Mesenchymal stem cell (in vitro differentiated cells and primary cell): ENCODE measurements at regions not wholly inside any gene's neighbourhood (a gene's known extent, or its start where the extent isn't known, plus 50 kb on each side); places are given as distances from the start of the nearest gene placed in this dataset.

Experiments used
- DNase-seq: peaks from one replicate; pipeline ENCODE4 v3.0.0-alpha.2; 2013
- H2AFZ ChIP-seq: one replicate; pipeline ENCODE4 v1.6.1; 2013; ENCODE audit warnings: low read depth, mild to moderate bottlenecking, control low read depth, inconsistent platforms, low read length, moderate library complexity
- H2AK5ac ChIP-seq: 2 replicates; pipeline ENCODE4 v1.6.1; 2013; ENCODE audit warnings: low read length, moderate library complexity, mild to moderate bottlenecking, inconsistent platforms; ENCODE audit not compliant: severe bottlenecking
- H2BK120ac ChIP-seq: one replicate; pipeline ENCODE4 v1.6.1; 2013; ENCODE audit warnings: low read depth, mild to moderate bottlenecking, inconsistent platforms, low read length, moderate library complexity
- H2BK12ac ChIP-seq, 2 experiments: one replicate each; pipeline ENCODE4 v1.6.1; 2013; ENCODE audit warnings: inconsistent platforms in 2 of 2, low read length in 2 of 2, mild to moderate bottlenecking in 2 of 2, moderate library complexity in 2 of 2, control low read depth in 1 of 2
- H2BK15ac ChIP-seq: one replicate; pipeline ENCODE4 v1.6.1; 2013; ENCODE audit warnings: mild to moderate bottlenecking, low read depth, inconsistent platforms; ENCODE audit not compliant: poor library complexity, severe bottlenecking
- H2BK5ac ChIP-seq: 2 replicates; pipeline ENCODE4 v1.6.1; 2013; ENCODE audit warnings: low read depth, mild to moderate bottlenecking, low read length, control low read depth, inconsistent platforms; ENCODE audit not compliant: poor library complexity, severe bottlenecking
- H3K14ac ChIP-seq, 2 experiments: one replicate each; pipeline ENCODE4 v1.6.1; 2013; ENCODE audit warnings: inconsistent platforms in 2 of 2, low read length in 2 of 2, control low read depth in 1 of 2, mild to moderate bottlenecking in 1 of 2, moderate library complexity in 1 of 2
- H3K18ac ChIP-seq, 2 experiments: one replicate each; pipeline ENCODE4 v1.6.1; 2013; ENCODE audit warnings: inconsistent platforms in 2 of 2, low read length in 2 of 2, control low read depth in 1 of 2, low read depth in 1 of 2, mild to moderate bottlenecking in 1 of 2
- H3K23ac ChIP-seq, 2 experiments: one replicate each; pipeline ENCODE4 v1.6.1; 2013; ENCODE audit warnings: inconsistent platforms in 2 of 2, low read length in 2 of 2, mild to moderate bottlenecking in 2 of 2, moderate library complexity in 2 of 2, control low read depth in 1 of 2
- H3K27ac ChIP-seq: 2 replicates; pipeline ENCODE4 v1.5.1; 2013; ENCODE audit warnings: mild to moderate bottlenecking, moderate library complexity, low read length, control low read depth, inconsistent platforms; ENCODE audit not compliant: poor library complexity, severe bottlenecking
- H3K27me3 ChIP-seq, 2 experiments: 2 replicates each; pipeline versions ENCODE4 v1.6.1 to v1.7.0; 2013; ENCODE audit warnings: low read length in 2 of 2, mild to moderate bottlenecking in 2 of 2, moderate library complexity in 2 of 2, control low read depth in 1 of 2, inconsistent platforms in 1 of 2; ENCODE audit not compliant: control insufficient read depth in 1 of 2, insufficient read depth in 1 of 2
- H3K36me3 ChIP-seq, 2 experiments: 2 replicates each; pipeline versions ENCODE4 v1.6.1 to v1.7.0; 2013; ENCODE audit warnings: low read length in 2 of 2, control low read depth in 1 of 2, inconsistent platforms in 1 of 2, low read depth in 1 of 2, mild to moderate bottlenecking in 1 of 2; ENCODE audit not compliant: insufficient read depth in 2 of 2, control insufficient read depth in 1 of 2
- H3K4ac ChIP-seq, 2 experiments: one replicate each; pipeline ENCODE4 v1.6.1; 2013; ENCODE audit warnings: inconsistent platforms in 2 of 2, low read length in 2 of 2, mild to moderate bottlenecking in 2 of 2, moderate library complexity in 2 of 2, control low read depth in 1 of 2, low read depth in 1 of 2
- H3K4me1 ChIP-seq: 2 replicates; pipeline ENCODE4 v1.6.1; 2013; ENCODE audit warnings: low read depth, low read length, control low read depth; ENCODE audit not compliant: control insufficient read depth, insufficient read depth
- H3K4me2 ChIP-seq: 2 replicates; pipeline ENCODE4 v1.6.1; 2013; ENCODE audit warnings: low read length, mild to moderate bottlenecking, inconsistent platforms; ENCODE audit not compliant: poor library complexity, severe bottlenecking
- H3K4me3 ChIP-seq, 2 experiments: 2 replicates each; pipeline versions ENCODE4 v1.5.1 to v1.7.0; 2013; ENCODE audit warnings: low read length in 2 of 2, mild to moderate bottlenecking in 2 of 2, control low read depth in 1 of 2, low read depth in 1 of 2; ENCODE audit not compliant: insufficient read depth in 1 of 2
- H3K79me1 ChIP-seq: replicated peaks from 2 replicates; pipeline ENCODE4 v1.6.1; 2013; ENCODE audit warnings: mild to moderate bottlenecking, control low read depth, low read length, inconsistent platforms; ENCODE audit not compliant: poor library complexity, severe bottlenecking
- H3K9ac ChIP-seq: 2 replicates; pipeline ENCODE4 v1.7.0; 2013; ENCODE audit warnings: mild to moderate bottlenecking, low read length, moderate library complexity
- H3K9me3 ChIP-seq: 2 replicates; pipeline ENCODE4 v1.7.0; 2013; ENCODE audit warnings: mild to moderate bottlenecking, low read length; ENCODE audit not compliant: control insufficient read depth
- H4K8ac ChIP-seq: one replicate; pipeline ENCODE4 v1.6.1; 2013; ENCODE audit warnings: inconsistent platforms, mild to moderate bottlenecking, low read length, moderate library complexity
- H4K91ac ChIP-seq: one replicate; pipeline ENCODE4 v1.6.1; 2013; ENCODE audit warnings: mild to moderate bottlenecking, low read length, inconsistent platforms
- WGBS: methylation state at CpG from one replicate; pipeline ENCODE4 v1.1.7; 2013; ENCODE audit warnings: mixed read lengths; 5-methylcytosine and 5-hydroxymethylcytosine counted together

GRCh38 chr12:83199069-83199468, 512.4 kb downstream of the TMTC2 start:
- no peaks in the 10 kb centered on the region for H3K9me3 ChIP-seq
- no peak overlapping the region for H4K91ac ChIP-seq
- no peak for DNase-seq
- no peak overlapping the region for H3K18ac ChIP-seq
- no peak overlapping the region for H3K9ac ChIP-seq
- H3K4ac ChIP-seq: no peak overlapping the region
- H2BK120ac ChIP-seq: no peak overlapping the region
- no peaks in the 10 kb centered on the region for H3K4me1 ChIP-seq
- no peak overlapping the region for H2BK12ac ChIP-seq
- no peak overlapping the region for H2AFZ ChIP-seq
- H4K8ac ChIP-seq: no peak overlapping the region
- H3K4me3 ChIP-seq: no peak overlapping the region
- H3K4me2 ChIP-seq: no peak overlapping the region
- H3K36me3 ChIP-seq: no peaks in the 10 kb centered on the region
- H2AK5ac ChIP-seq: no peak overlapping the region
- no peak overlapping the region for H3K14ac ChIP-seq
- no peak overlapping the region for H2BK5ac ChIP-seq
- no peaks in the 10 kb centered on the region for H3K27me3 ChIP-seq
- H3K23ac ChIP-seq: no peak overlapping the region
- no peak overlapping the region for H3K27ac ChIP-seq
- H2BK15ac ChIP-seq: no peak overlapping the region
- no peaks in the 10 kb centered on the region for H3K79me1 ChIP-seq

GRCh38 chr12:83198291-83199015, 511.7 kb downstream of the TMTC2 start:
- 17% methylated on average over 2 of the region's 3 CpGs for WGBS
- H3K4me2 ChIP-seq: no peak overlapping the region
- no peak overlapping the region for H2AK5ac ChIP-seq
- no peak overlapping the region for H3K4me3 ChIP-seq
- H3K18ac ChIP-seq: no peak overlapping the region
- no peak overlapping the region for H3K23ac ChIP-seq
- H2BK12ac ChIP-seq: no peak overlapping the region
- H3K79me1 ChIP-seq: no peaks in the 10 kb centered on the region
- H3K4me1 ChIP-seq: no peaks in the 10 kb centered on the region
- H2BK15ac ChIP-seq: no peak overlapping the region
- H2AFZ ChIP-seq: no peak overlapping the region
- no peak overlapping the region for H3K27ac ChIP-seq
- H3K36me3 ChIP-seq: no peaks in the 10 kb centered on the region
- H2BK120ac ChIP-seq: no peak overlapping the region
- peak overlapping the region; percentile 15 for H3K9ac ChIP-seq
- no peak overlapping the region for H3K14ac ChIP-seq
- H3K9me3 ChIP-seq: no peaks in the 10 kb centered on the region
- H3K27me3 ChIP-seq: no peaks in the 10 kb centered on the region
- DNase-seq: no peak
- H4K8ac ChIP-seq: no peak overlapping the region
- no peak overlapping the region for H4K91ac ChIP-seq
- H2BK5ac ChIP-seq: no peak overlapping the region
- H3K4ac ChIP-seq: no peak overlapping the region

- Histone ChIP-seq H2AFZ (no peak overlapping the region), H3K14ac (no peak overlapping the region), H2BK5ac (no peak overlapping the region), H3K4me2 (no peak overlapping the region), H2BK15ac (no peak overlapping the region), H4K91ac (no peak overlapping the region), H3K4me3 (no peak overlapping the region), H3K27ac (no peak overlapping the region), H3K4ac (no peak overlapping the region), H2BK120ac (no peak overlapping the region), H3K79me1 (no peaks in the 10 kb centered on the region), H2AK5ac (no peak overlapping the region), H3K18ac (no peak overlapping the region), H3K9ac (no peak overlapping the region), H2BK12ac (no peak overlapping the region), H3K27me3 (no peaks in the 10 kb centered on the region), H3K9me3 (no peaks in the 10 kb centered on the region), H3K23ac (no peak overlapping the region), H4K8ac (no peak overlapping the region), H3K4me1 (no peaks in the 10 kb centered on the region), H3K36me3 (no peaks in the 10 kb centered on the region)
- WGBS: 38% methylated on average over 2 of the region's 4 CpGs
- DNase-seq: no peak
Measured at GRCh38 chr12:83197483-83197914, 510.8 kb downstream of the TMTC2 start.

GRCh38 chr12:83196694-83197350, 510.1 kb downstream of the TMTC2 start:
- no peak overlapping the region for H2BK12ac ChIP-seq
- no peak overlapping the region for H3K9ac ChIP-seq
- H3K18ac ChIP-seq: no peak overlapping the region
- no peak overlapping the region for H3K14ac ChIP-seq
- H2AFZ ChIP-seq: no peak overlapping the region
- no peak overlapping the region for H4K8ac ChIP-seq
- no peak overlapping the region for H3K27ac ChIP-seq
- H3K36me3 ChIP-seq: no peaks in the 10 kb centered on the region
- DNase-seq: no peak
- no peak overlapping the region for H2BK120ac ChIP-seq
- no peaks in the 10 kb centered on the region for H3K27me3 ChIP-seq
- no peak overlapping the region for H3K23ac ChIP-seq
- no peak overlapping the region for H3K4me3 ChIP-seq
- no peaks in the 10 kb centered on the region for H3K4me1 ChIP-seq
- H3K79me1 ChIP-seq: no peaks in the 10 kb centered on the region
- no peaks in the 10 kb centered on the region for H3K9me3 ChIP-seq
- no CpG with 5 or more reads among the region's 3 CpGs for WGBS
- no peak overlapping the region for H2AK5ac ChIP-seq
- H2BK5ac ChIP-seq: no peak overlapping the region
- H3K4ac ChIP-seq: no peak overlapping the region
- no peak overlapping the region for H4K91ac ChIP-seq
- no peak overlapping the region for H2BK15ac ChIP-seq
- H3K4me2 ChIP-seq: no peak overlapping the region
